GM18502 (cell line): ENCODE measurements at regions not wholly inside any gene's neighbourhood (a gene's known extent, or its start where the extent isn't known, plus 50 kb on each side); places are given as distances from the start of the nearest gene placed in this dataset.

Experiments
- ATAC-seq: cut with Tn5 transposase; IDR thresholded peaks from one replicate; pipeline ENCODE4 v1.9.1; 2021; ENCODE audit warnings: mild to moderate bottlenecking; ENCODE audit not compliant: unreplicated experiment, poor library complexity

DNA sequence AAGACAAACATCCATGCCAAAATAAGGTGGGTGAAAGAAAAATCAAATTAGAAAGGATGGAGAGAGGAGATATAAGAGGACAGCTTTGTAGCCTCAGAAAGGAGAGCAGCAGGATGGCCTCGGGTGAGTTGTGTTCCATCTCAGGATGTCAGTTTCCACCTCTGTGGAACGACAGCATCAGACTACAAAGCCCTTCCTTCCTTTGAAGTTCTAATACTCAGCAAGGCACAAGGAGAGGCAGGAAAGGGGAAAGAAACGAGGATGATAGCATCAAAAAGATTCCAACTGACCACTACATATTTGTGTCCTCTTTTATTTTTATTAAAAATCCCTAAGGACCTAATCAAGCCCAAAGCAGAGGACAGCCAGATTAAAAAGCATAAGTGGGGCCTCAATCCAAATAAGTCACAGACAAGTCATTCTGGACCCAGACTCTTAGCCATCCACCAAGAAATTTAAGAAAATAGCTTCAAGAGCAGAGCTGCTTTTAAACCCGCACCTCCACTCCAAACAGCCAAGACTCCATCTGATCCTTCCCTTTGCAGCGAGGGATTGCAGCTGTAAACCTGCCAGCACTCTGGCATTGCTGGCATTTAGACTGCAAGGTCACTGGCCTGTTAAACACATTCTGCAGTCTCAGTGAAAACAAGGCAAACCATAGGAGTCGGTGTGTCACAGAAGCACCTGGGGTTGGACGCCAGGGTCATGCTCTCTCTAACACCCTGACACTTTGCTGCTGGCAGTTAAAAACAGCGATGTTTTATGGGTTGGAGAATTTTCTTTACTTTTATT lies 314.5 kb upstream of the CHAC2 start:
- ATAC-seq = no peak

DNA sequence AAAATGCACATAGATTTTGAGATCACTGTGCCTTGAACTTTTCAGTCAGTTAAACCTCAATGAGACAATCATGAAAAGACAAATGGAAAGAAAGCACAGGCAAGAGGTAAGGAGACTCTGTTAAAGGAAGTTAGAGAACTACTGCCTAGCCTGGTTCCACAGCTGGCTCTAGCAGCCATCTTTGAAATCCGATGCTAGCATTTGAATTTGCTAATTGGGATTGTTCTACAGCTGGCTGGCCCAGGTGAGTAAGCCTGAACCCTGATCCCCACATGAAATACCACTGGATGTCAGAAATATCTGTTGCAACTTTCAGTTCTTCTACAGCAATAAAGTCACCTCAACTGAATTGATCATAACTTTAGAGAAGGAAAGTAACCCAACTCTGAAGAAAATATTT lies 315.2 kb upstream of the CHAC2 start:
- no peak for ATAC-seq

DNA sequence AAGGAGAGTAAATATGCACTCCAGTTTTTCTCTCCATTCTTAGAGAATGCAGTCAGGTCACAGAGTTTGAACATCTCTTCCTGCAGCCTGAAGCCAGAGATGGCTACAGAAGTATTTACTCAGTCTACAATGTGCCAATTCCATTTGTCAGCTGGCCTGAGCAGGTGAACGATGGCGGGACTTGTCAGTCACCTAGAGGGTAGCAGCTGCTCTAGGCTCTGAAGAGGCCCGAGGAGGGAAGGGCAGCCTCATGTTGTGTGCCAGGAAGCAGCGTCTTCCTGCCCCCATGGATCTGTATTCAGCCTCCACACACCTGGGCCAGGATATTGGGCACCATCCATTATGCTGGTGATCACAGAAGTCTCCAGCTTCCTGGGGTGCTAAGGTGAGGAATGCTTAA lies 316.7 kb upstream of the CHAC2 start:
- ATAC-seq = no peak

DNA sequence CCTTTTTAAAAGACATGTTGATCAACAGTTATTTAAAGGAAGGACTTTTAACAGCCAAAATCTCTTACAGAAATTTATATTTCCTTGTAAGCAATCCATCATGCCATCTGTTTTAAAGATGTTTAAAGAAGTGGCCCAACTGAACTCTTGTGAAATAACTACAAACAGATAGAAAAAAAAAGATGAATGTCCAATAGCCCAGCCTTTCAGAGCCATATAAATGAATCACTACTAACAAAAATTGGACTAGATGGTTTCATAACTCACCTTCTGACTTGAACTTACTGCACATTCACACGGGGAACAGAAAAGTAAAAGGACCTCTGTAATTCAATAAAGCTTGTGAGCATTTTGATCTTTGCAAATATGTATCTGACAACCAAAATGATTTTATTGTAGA lies 319.0 kb upstream of the CHAC2 start:
- no peak for ATAC-seq

DNA sequence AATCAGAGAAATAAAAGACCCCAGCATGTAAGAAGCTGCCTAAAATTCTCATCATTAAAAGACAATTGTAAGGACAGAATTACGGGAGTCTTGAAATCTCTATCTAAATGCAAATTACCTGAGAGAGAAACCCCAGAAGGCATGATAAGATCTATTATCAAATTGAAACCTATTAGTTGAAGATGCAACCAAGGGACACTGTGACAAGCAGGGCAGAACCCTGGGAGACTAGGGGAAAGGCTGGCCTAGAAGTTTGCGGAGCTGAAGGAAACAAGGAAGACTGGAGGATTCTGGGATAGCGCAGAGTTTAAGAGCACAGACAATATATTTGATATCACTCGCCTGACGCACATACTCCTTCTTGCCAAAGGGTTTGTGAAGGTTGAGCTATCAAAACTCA lies 319.5 kb upstream of the CHAC2 start:
- no peak for ATAC-seq

DNA sequence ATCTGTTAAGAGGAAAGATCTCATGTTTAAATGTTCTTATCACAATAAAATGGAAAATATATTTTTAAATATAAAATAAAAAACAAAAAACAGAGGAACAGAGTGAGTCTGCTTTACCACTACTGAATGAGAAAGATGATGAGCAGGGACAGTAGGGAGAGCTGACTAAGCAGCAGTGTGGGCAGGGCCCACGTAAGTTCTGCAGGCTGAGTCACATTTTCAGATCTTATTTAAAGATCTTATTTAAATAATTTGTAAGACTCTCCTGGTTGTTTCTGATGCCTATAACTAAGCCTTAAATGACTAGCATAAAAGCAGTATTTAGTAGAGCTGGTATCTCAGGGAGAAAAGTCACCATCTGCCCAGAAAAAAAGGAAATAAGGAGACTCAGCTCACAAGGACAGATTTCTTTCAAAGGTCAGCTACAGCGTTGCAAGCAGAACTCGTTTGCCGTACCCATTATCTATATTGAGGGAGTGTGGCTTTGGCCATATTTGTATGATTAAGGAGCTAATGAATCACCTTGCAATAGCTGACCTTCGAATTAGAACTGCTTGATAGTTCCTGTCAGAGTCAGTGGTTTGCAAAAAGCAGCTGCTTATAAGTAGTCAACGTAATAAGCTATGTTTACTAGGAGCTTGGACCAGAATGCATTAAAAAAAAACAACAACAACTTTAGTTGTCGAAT lies 322.1 kb upstream of the CHAC2 start:
- peak; percentile 62 for ATAC-seq

DNA sequence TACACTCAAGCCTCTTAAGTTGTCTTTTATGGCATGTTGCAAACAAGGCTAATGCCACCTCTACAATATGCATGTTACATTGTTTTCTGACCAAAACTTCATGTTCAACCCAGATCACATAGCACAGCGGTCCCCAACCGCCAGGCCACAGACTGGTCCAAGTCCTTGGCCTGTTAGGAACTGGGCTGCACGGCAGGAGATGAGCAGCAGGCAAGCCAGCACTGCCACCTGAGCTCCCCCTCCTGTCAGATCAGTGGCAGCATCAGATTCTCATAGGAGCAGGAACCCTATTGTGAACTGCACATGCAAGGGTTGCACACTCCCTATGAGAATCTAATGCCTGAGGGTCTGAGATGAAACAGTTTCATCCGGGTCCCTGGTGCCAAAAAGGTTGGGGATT lies 324.8 kb upstream of the CHAC2 start:
- ATAC-seq = no peak

DNA sequence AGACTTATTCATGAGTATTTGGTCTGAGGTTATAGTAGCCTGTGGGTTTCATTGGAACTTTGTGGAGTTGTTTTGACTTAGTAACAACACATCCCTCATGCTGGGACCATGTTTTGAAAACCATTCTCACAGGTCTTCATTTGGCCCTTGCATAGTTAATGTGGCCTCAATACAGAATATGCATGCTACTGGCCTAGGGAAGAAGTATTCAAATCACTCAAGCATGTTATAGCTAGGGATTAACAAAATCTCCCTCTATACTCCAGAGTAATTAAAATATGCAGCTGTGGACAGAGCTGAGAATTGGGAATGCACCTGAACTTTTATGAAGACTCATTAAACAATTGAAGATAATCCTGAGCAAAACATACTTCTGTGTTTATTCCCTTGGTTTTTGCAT lies 325.5 kb upstream of the CHAC2 start:
- no peak for ATAC-seq

DNA sequence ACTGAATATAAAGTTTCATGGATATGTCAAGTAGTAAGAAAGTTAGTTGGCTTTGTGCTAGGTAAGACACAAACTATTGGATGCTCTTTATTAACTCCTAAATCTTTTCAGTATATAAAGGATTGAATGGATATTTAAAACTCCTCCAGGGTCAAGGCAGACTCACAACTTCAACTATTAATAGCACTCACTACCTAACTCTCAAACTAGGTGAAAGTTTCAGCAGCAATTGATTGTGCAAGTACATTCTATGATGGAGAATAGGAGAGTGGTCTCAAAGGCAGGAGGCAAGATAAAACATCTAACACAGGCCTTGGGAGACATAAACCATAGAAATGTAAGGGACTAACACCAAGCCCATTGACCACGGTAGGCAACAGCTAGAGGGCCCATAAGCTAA lies 328.9 kb upstream of the CHAC2 start:
- ATAC-seq = no peak

DNA sequence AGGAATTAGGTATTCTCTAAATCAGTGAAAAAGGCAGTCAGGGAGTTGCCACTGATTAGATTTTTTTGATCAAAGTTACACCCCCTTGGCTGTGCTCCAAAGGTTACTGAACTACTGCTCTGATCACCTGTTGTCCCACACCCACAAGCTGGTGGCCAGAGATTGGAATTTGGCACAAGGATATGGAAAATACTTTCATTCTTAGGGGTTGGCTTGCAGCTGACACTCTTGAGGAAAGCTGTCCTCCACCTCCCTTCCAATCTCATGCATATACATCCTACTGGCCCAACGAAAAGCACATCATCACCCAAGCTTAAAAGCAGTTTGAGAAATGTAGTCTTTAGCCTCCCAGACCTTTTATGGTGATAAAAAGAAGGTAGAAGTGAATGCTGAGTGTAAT lies 329.5 kb upstream of the CHAC2 start:
- no peak for ATAC-seq

DNA sequence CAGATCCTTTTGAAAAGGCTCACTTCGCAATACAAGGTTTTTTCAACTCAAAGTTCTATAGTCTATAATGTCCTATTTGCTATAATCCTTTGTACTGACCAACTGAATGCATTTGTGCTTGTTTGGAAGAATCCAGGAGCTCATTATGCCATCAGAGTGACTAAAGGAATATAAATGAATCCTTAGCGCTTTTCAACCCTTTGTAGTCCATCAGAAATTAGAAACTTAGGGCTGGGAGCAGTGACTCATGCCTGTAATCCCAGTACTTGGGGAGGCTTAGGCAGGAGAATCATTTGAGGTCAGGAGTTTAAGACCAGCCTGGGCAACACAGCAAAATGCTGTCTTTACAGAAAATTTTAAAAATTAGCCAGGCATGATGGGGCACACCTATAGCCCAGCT lies 330.2 kb upstream of the CHAC2 start:
- no peak for ATAC-seq

DNA sequence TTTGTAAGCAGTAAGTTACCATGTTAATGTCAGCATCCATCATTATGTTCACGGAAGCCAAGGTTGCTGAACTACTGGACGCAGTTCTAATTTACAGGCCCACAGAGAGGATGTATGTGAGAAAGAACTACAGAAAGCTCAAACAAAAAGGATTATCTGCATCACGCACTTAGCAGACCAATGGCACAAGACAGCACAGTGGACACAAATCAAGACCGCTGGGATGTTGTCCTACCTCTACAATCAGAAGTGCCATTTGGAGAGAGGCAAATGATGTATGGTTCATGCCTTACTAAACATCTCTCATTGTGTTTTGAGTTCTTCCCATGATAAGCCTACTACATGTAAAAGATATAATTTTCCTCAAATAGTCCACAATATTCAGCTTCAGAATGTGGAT lies 330.7 kb upstream of the CHAC2 start:
- ATAC-seq = no peak

DNA sequence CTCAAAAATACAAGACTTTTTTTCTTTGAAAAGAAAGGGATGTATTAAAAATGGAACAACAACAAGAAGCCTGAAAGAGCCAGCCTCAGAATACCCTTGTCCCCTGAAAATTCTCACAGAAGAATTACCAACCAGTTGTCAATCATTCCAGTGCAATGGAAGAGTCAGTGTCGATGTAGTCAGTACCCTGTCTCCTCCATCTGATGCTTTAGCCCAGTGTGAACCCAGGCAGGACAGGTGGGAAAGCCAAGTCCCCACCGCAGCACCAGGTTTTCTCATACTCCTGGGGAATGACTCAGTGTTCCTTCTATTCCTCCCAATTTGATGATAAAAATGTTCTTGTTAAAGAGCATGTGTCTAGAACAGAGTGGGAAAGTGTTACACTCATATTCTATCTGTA lies 332.0 kb upstream of the CHAC2 start:
- no peak for ATAC-seq

DNA sequence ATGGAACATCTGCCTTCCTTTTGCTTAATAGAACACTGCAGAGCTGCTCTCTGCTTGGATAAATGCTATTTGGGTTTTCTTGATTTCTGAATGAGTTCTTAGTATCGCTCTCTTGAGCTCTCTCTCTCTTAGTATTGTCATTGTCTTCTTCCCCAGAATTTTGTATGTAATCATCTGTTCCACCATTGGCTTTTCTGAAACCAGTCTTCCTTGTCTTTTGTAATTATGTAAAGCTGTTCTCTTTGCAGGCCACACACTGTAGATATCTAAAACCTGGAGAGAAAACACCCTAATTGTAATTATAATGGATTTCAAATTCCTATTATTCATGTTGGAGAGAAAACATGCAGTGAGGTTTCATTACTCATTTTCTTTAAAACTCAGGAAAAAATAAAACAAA lies 333.1 kb upstream of the CHAC2 start:
- ATAC-seq = no peak

DNA sequence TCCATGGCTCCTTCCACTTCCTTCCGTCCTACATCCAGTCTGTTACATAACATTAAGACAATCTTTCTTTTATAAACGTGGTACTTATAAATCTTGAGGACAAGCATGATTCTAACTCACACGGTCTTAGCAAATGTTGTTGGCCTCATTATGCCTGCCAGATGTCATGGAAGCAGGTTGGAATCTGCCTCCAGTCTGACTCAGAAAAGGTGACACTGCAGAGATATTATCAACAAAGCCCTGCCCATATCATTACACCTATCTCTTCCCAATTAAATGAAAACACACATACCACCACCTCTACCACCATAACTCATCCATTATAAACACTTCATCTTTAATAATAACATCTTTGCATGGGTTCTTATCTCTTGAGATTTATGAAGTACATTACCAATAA lies 334.7 kb upstream of the CHAC2 start:
- no peak for ATAC-seq

DNA sequence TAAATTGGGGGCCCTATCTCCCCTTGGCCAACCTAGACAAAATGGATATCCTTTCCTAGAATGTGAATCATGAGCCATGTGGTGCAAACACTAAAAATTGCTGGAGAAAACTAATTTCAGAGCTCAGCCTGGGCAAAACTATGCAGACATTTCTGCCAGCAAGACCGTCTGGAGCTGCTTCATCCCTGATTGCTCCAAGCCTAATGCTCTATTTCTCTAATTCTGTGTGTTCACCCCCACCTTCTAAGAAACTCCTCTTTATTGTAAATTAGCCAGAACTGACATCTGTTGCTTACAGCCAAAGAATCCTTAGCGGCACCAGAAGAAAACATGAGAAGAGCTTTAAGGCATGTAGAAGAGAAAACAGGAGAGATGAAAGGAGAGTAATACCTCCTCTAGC lies 337.7 kb upstream of the CHAC2 start:
- no peak for ATAC-seq

DNA sequence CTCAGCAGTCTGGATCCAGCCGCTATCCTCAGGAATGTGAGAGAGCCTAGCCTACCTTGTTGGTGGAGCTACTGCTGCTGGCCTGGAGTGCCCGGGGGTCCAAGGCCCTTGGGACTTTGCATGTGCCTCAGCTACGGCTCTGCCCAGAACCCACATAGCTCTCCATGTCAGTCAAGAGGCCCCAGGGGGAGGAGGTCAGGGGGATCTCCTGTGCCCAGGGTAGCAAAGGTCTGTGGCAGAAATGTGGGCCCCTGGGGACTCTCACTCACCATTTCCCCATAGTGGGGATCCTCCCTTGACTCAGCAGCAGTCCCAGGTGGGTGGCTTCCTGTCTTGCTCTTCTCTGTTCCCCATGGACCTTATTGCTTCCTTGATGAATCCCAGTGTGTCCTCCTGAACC lies 342.7 kb upstream of the CHAC2 start:
- peak; percentile 68 for ATAC-seq

DNA sequence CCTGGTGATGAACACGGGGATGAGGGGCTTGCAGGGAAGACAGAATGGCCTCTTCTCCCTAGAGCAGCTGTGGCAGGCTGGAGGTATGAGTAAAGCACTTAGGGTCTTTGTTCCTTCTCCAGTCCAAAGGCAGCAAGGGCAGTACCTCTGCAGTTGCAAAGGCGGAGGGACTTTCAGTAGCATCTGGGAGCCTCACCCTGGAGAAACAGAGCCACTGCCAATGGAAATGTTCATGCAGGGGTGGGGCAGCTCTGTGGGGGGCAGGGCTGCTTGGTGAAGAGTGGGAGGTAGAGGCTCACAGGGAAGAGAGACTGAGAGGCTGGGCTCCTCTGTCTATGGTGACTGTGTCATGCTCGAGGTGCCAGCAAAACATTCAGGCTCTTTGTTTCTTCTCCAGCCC lies 344.1 kb upstream of the CHAC2 start:
- ATAC-seq = no peak

DNA sequence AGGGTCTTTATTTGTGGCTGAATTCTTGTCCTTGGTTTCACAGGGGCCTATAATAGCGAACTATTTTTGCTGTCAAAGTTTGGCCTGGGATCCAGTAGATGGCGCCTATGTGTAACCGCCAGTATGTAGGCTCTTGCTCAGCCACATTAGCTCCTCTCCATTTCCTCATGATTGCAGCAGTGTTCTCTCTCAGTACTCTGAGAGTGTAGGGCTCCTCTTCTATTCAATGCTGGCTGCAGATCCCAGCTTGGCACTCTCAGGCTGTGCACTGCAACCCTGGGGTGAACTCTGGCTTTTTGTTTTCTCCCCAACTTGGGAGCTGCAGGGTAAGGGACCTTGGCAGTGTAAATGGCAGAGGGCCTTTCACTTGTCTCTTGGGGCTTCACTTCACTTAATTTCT lies 344.6 kb upstream of the CHAC2 start:
- peak; percentile 75 for ATAC-seq

DNA sequence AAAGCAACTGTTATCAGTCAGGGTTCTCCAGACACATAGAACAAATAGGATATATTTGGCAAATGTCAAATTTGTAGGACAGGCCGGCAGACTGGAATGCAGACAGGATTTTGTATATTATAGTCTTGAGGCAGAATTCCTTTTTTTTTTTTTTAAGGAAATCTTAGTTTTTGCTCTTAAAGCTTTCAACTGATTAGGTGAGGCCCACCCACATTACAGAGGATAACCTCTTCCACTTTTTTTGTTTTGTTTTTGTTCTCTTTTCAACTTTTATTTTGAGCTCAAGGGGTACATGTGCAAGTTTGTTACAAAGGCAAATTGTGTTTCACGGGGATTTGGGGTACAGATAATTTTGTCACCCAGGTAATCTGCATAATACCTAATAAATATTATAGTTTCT lies 350.2 kb upstream of the CHAC2 start:
- no peak for ATAC-seq

DNA sequence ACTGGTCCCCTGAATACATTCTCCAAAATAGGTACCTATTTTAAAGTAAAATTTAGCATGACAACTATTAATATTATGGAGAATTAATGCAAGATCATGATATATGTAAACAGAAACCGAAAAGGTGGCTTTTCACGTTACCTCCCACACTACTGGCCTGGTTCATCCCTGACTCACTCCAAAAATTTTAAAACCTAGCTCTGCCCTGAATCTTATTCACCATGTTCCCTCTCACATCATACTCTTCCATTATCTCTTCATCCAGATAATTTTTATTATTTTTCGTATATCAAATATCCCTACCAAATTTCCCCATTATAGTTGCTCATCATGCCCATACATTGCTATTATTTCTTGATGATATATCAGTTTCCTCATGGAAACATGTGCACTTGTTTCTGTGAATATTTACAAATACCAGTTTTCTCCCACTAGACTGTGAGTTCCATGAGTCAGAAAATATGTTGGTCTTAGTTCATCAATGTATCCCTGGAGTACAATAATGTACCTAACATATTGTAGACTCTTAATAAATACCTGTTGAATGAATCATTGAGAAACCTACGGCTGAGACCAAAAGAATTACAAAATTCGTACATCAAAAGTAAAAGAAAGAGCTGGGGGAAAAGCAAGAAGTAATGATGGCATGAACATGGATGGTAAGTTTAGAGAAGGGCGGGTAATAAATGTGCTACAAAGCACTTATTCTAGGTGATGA lies 360.1 kb upstream of the CHAC2 start:
- ATAC-seq = no peak
